ENCODE measurements at regions not wholly inside any gene's neighbourhood (a gene's known extent, or its start where the extent isn't known, plus 50 kb on each side); places are given as distances from the start of the nearest gene placed in this dataset.

DNA sequence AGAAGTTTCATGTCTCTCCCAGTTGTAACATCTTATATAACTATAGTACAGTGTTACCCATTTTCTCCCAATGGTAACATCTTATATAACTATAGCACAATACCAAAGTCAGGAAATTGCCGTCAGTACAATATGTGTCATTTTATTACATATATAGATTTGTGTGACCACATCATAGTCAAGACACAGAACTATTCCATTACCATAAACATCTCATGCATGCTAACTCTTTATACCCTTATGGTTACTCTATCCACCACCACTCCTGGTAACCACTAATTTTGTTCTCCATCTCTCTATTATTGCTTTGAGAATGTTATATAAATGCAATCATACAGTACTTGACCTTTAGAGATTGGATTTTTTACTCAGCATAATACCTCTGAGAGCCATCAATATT, 120.7 kb downstream of the BACH1 start:
- TF ChIP-seq EWSR1 (IDR thresholded peaks at IDR 0.05; ENCODE audit: borderline replicate concordance, low read depth, partially characterized antibody) (no peak), STAG1 (CRISPR knock-in tag; IDR thresholded peaks at IDR 0.05; ENCODE audit: borderline replicate concordance) (no peak)
- H4K20me1 ChIP-seq (replicated peaks; ENCODE audit: control insufficient read depth, insufficient read depth, low read length) = no peaks in the 10 kb centered on the region
- ChIA-PET CTCF (ENCODE audit: low intra/inter-chr PET ratio) (no interaction called here), POLR2A (no interaction called here)
- H2AFZ ChIP-seq (ENCODE audit: low read depth, low read length) = no peak overlapping the region
- FAIRE-seq (no peak), DNase-seq (ENCODE audit: extremely low read depth in 1 of 4, low spot score in 3 of 4) (no peak), ATAC-seq (no peak)
- no peaks in the 10 kb centered on the region for H3K36me3 ChIP-seq (ENCODE audit: control insufficient read depth, insufficient read depth, low read length)
- H3K27me3 ChIP-seq (ENCODE audit: control insufficient read depth in 2 of 2, insufficient read depth in 2 of 2, low read length in 2 of 2) = no peaks in the 10 kb centered on the region
- intact Hi-C loops (cut with micrococcal nuclease) = no loop called here
- H3K9me3 ChIP-seq (replicated peaks; ENCODE audit: control insufficient read depth, insufficient read depth, low read depth, low read length) = no peaks in the 10 kb centered on the region
- no peak overlapping the region for H3K4me2 ChIP-seq (ENCODE audit: insufficient read depth, low read length)
- 92% methylated on average over 1 of the region's 1 CpG for WGBS (ENCODE audit: insufficient coverage, low coverage, missing lambda C conversion rate)
- H3K27ac ChIP-seq (ENCODE audit: extremely low read depth, low read depth, low read length) = no peak overlapping the region
- in situ Hi-C loops (cut with MboI) = no loop called here
- no peaks in the 10 kb centered on the region for H3K4me1 ChIP-seq (replicated peaks in 1 of 2; ENCODE audit: control insufficient read depth in 2 of 2, insufficient read depth in 2 of 2, low read length in 2 of 2)
- no peak overlapping the region for H3K9ac ChIP-seq (ENCODE audit: insufficient read depth in 1 of 2, low read depth in 2 of 2, low read length in 2 of 2)
- no peaks in the 10 kb centered on the region for H3K79me2 ChIP-seq (ENCODE audit: control insufficient read depth, insufficient read depth, low read length)
- H3K4me3 ChIP-seq = no peak overlapping the region
- no peaks in the 10 kb centered on the region for H3K9me1 ChIP-seq (ENCODE audit: control insufficient read depth, insufficient read depth, low read length)
- BruUV-seq (replicated peaks) = no TSS peak

DNA sequence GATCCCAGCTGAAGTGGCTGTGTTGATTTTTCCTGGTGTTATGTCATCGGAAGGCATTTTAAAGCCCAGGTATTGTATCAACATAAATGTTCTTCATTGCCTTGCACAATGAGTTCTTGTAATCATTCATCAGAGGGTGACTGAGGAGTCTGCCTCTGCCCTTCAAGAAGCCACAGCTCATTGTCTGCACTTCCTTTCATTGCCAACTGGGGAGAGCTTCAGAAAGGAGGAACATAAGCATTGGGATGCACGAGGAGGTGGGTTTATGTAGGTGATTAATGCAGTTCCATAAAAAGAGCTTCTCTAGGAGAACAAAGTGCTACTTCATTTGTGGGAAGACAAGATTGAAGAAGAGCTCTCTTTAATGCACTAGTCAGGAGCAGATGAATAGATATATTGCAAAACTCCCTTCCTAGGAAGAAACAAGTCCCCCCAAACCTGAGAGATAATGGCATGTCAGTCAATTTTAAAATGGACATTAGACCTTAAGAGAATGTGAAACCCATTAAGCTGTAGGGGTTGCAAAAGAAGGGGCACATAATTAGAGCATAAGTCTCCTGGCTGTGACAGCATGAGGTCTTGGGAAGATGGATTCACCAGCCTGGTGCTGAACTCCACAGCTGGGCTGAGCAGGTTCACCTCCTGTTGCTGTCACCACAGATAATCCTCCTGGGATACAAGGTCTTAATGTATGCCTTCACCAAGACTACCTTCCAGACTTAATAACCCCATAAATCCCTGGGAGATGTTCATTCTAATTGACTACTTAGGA, 124.6 kb downstream of the BACH1 start:
- no peaks in the 10 kb centered on the region for H3K27me3 ChIP-seq (ENCODE audit: control insufficient read depth in 2 of 2, insufficient read depth in 2 of 2, low read length in 2 of 2)
- no TSS peak for BruUV-seq (replicated peaks)
- H4K20me1 ChIP-seq (replicated peaks; ENCODE audit: control insufficient read depth, insufficient read depth, low read length) = no peaks in the 10 kb centered on the region
- no peaks in the 10 kb centered on the region for H3K79me2 ChIP-seq (ENCODE audit: control insufficient read depth, insufficient read depth, low read length)
- H3K4me3 ChIP-seq = no peak overlapping the region
- H3K27ac ChIP-seq (ENCODE audit: extremely low read depth, low read depth, low read length) = no peak overlapping the region
- H3K4me2 ChIP-seq (ENCODE audit: insufficient read depth, low read length) = no peak overlapping the region
- in situ Hi-C loops (cut with MboI) (no loop called here), intact Hi-C loops (cut with micrococcal nuclease) (no loop called here)
- CTCF ChIA-PET (ENCODE audit: low intra/inter-chr PET ratio) = no interaction called here
- no peak overlapping the region for H3K9ac ChIP-seq (ENCODE audit: insufficient read depth in 1 of 2, low read depth in 2 of 2, low read length in 2 of 2)
- H2AFZ ChIP-seq (ENCODE audit: low read depth, low read length) = no peak overlapping the region
- 39% methylated on average over 2 of the region's 2 CpGs for WGBS (ENCODE audit: insufficient coverage, low coverage, missing lambda C conversion rate)
- ATAC-seq (no peak), FAIRE-seq (no peak), DNase-seq (ENCODE audit: extremely low read depth in 1 of 4, low spot score in 3 of 4) (no peak)
- H3K36me3 ChIP-seq (ENCODE audit: control insufficient read depth, insufficient read depth, low read length) = no peaks in the 10 kb centered on the region
- TF ChIP-seq MTA2 (IDR thresholded peaks at IDR 0.05; ENCODE audit: low read depth) (no peak), ZSCAN32 (CRISPR knock-in tag; IDR thresholded peaks at IDR 0.05) (no peak)
- H3K9me3 ChIP-seq (replicated peaks; ENCODE audit: control insufficient read depth, insufficient read depth, low read depth, low read length) = no peaks in the 10 kb centered on the region
- POLR2A ChIA-PET = interaction anchor here (0.5 to 1.3 kb wide), 3 partner anchors 13 to 599 kb away, joined by 3 to 4 read pairs (median 3); no protein-coding TSS in a partner anchor
- no peaks in the 10 kb centered on the region for H3K4me1 ChIP-seq (replicated peaks in 1 of 2; ENCODE audit: control insufficient read depth in 2 of 2, insufficient read depth in 2 of 2, low read length in 2 of 2)
- no peaks in the 10 kb centered on the region for H3K9me1 ChIP-seq (ENCODE audit: control insufficient read depth, insufficient read depth, low read length)
